ENCODE measurements at regions not wholly inside any gene's neighbourhood (a gene's known extent, or its start where the extent isn't known, plus 50 kb on each side); places are given as distances from the start of the nearest gene placed in this dataset.
"Not testable (repeated sequence)": the region's sequence is repeated elsewhere in the genome, so short reads cannot be mapped to it uniquely, and the experiment has no call there.

- not testable (repeated sequence) for H3K4me3 Mint-ChIP-seq; H3K9me3 Mint-ChIP-seq; H3K27ac Mint-ChIP-seq; H3K4me1 Mint-ChIP-seq; DNase-seq (ENCODE audit: low spot score in 2 of 2); H3K27me3 Mint-ChIP-seq; H3K36me3 Mint-ChIP-seq; ATAC-seq (ENCODE audit: low read depth)
Measured at GRCh38 chr7:29662899-29663298, 99.3 kb downstream of the PRR15 start.

GRCh38 chr7:29664999-29665398 lies 101.4 kb downstream of the PRR15 start:
- H3K4me1 Mint-ChIP-seq; H3K4me3 Mint-ChIP-seq; ATAC-seq (ENCODE audit: low read depth); DNase-seq (ENCODE audit: low spot score in 2 of 2); H3K27me3 Mint-ChIP-seq; H3K27ac Mint-ChIP-seq; H3K36me3 Mint-ChIP-seq; H3K9me3 Mint-ChIP-seq: not testable (repeated sequence)

GRCh38 chr7:29667096-29667669 lies 103.5 kb downstream of the PRR15 start:
- not testable (repeated sequence) for H3K4me1 Mint-ChIP-seq; H3K9me3 Mint-ChIP-seq; H3K36me3 Mint-ChIP-seq; ATAC-seq (ENCODE audit: low read depth); H3K27ac Mint-ChIP-seq; DNase-seq (ENCODE audit: low spot score in 2 of 2); H3K27me3 Mint-ChIP-seq; H3K4me3 Mint-ChIP-seq

GRCh38 chr7:29671286-29671685 lies 107.7 kb downstream of the PRR15 start:
- not testable (repeated sequence) for DNase-seq (ENCODE audit: low spot score in 2 of 2); H3K36me3 Mint-ChIP-seq; H3K27me3 Mint-ChIP-seq; H3K4me1 Mint-ChIP-seq; H3K27ac Mint-ChIP-seq; H3K9me3 Mint-ChIP-seq; ATAC-seq (ENCODE audit: low read depth); H3K4me3 Mint-ChIP-seq

DNA sequence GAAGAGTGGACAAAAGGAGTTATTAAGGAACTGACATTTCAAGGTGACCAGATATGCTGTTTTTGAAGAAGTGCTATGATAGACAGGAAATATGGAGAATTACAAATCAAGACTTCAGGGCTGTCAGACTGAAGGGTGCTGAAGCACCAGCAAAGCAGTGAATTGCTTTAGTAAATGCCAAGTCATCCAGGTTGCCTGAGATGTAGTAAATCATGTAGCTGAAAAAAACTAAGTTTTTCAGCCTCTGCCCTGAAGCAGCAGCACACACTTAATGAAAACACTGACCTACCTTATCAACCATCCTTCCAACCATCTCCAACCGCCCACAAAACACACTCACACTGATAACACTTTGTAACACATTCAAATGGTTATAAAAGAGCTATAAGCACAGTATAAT lies 110.0 kb downstream of the PRR15 start:
- not testable (repeated sequence) for H3K4me3 Mint-ChIP-seq; H3K4me1 Mint-ChIP-seq; H3K36me3 Mint-ChIP-seq; DNase-seq (ENCODE audit: low spot score in 2 of 2); H3K27ac Mint-ChIP-seq; H3K9me3 Mint-ChIP-seq; H3K27me3 Mint-ChIP-seq; ATAC-seq (ENCODE audit: low read depth)

GRCh38 chr7:29674626-29675025 lies 111.0 kb downstream of the PRR15 start:
- H3K27ac Mint-ChIP-seq; H3K27me3 Mint-ChIP-seq; DNase-seq (ENCODE audit: low spot score in 2 of 2); H3K9me3 Mint-ChIP-seq; H3K4me3 Mint-ChIP-seq; H3K36me3 Mint-ChIP-seq; H3K4me1 Mint-ChIP-seq; ATAC-seq (ENCODE audit: low read depth): not testable (repeated sequence)

GRCh38 chr7:29677254-29677653 lies 113.6 kb downstream of the PRR15 start:
- not testable (repeated sequence) for H3K27ac Mint-ChIP-seq; H3K4me1 Mint-ChIP-seq; DNase-seq (ENCODE audit: low spot score in 2 of 2); H3K9me3 Mint-ChIP-seq; H3K27me3 Mint-ChIP-seq; H3K4me3 Mint-ChIP-seq; H3K36me3 Mint-ChIP-seq; ATAC-seq (ENCODE audit: low read depth)

DNA sequence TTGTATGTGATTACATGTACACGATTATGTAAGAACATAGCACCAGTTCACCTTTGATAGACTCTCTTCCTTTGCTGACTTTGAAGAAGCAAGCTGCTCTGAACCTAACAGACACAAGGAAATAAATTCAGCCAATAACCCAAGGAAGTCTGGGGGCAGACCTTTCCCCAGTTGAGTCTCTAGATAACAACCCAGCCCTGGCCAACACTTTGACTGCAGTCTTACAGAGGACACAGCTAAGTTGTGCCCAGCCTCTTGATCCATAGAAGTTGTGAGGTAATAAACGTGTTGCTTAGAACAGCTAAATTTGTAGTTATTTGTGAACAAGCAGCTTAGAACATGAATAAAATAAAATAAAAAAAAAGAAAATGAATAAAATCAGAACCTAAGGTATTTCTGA lies 116.3 kb downstream of the PRR15 start:
- not testable (repeated sequence) for DNase-seq (ENCODE audit: low spot score in 2 of 2); H3K27ac Mint-ChIP-seq; H3K36me3 Mint-ChIP-seq; ATAC-seq (ENCODE audit: low read depth); H3K27me3 Mint-ChIP-seq; H3K4me3 Mint-ChIP-seq; H3K4me1 Mint-ChIP-seq; H3K9me3 Mint-ChIP-seq

DNA sequence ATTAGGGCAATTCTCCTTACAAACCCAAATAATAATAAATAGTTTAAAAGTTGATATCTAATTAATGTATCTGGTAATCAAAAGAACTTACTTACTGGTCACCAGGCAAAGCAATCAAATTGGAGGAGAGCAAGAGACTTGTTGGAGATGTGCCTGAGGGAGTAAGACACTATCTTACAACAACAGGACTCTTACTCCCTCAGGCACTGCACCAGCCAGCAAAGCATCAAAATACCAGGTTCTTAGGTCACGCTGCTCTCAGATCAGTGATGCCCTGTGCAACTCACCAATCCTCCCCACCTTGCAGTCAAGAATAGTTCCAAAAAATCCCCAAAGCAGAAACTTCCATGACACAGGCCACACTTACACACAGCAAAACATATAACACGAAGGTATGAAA lies 117.0 kb downstream of the PRR15 start:
- H3K27me3 Mint-ChIP-seq; H3K4me3 Mint-ChIP-seq; DNase-seq (ENCODE audit: low spot score in 2 of 2); ATAC-seq (ENCODE audit: low read depth); H3K36me3 Mint-ChIP-seq; H3K9me3 Mint-ChIP-seq; H3K27ac Mint-ChIP-seq; H3K4me1 Mint-ChIP-seq: not testable (repeated sequence)

DNA sequence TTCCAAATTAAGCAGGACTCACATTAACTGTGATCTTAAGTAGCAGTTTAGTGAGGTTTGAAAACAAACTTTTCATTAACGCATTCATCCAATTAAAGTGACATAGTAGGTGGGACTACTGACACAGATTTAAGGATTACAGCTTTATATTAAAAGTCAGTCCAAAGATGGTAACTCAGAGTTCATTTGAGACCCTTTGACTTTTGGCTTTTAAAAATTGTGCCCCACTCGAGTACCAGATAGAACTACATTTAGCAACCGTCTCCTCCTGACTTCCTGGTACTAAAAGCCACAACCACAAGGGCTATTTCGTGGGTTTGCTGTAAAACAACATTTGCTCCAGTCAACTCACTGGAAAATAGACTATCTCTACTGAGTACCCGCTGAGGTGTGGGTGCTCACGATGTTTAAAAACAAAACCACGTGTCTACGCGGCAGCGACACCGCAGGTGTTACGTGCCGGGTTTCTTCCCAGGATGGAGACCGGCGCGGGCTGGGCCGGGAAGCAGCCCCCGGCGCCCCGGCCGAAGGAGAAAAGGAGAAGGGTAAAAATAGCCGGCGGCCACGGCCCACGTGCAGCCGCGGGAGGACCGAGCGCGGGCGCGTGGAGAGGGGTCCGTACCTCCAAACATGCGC lies 120.6 kb downstream of the PRR15 start:
- peak; percentile 41 for ATAC-seq (ENCODE audit: low read depth)
- H3K27me3 Mint-ChIP-seq; H3K36me3 Mint-ChIP-seq; H3K9me3 Mint-ChIP-seq; H3K4me1 Mint-ChIP-seq; DNase-seq (ENCODE audit: low spot score in 2 of 2): not testable (repeated sequence)
- Mint-ChIP-seq H3K27ac (peak overlapping the region; percentile 87), H3K4me3 (peak overlapping the region; percentile 97)

GRCh38 chr7:29684787-29685650 lies 121.3 kb upstream of the WIPF3 start:
- Mint-ChIP-seq H3K4me3 (peak overlapping the region; percentile 97), H3K27me3 (peaks cover 1% of the 10 kb centered on the region), H3K36me3 (no peaks in the 10 kb centered on the region), H3K9me3 (no peaks in the 10 kb centered on the region), H3K27ac (peak overlapping the region; percentile 87), H3K4me1 (peaks cover 6% of the 10 kb centered on the region)
- ATAC-seq (ENCODE audit: low read depth) (peak; percentile 74), DNase-seq (ENCODE audit: low spot score in 2 of 2) (peak; percentile 46 to 58)

GRCh38 chr7:29685651-29686271 lies 120.5 kb upstream of the WIPF3 start:
- not testable (repeated sequence) for H3K36me3 Mint-ChIP-seq; H3K4me1 Mint-ChIP-seq; H3K27me3 Mint-ChIP-seq; H3K9me3 Mint-ChIP-seq; DNase-seq (ENCODE audit: low spot score in 2 of 2); ATAC-seq (ENCODE audit: low read depth)
- Mint-ChIP-seq H3K27ac (peak overlapping the region; percentile 17), H3K4me3 (peak overlapping the region; percentile 69)

DNA sequence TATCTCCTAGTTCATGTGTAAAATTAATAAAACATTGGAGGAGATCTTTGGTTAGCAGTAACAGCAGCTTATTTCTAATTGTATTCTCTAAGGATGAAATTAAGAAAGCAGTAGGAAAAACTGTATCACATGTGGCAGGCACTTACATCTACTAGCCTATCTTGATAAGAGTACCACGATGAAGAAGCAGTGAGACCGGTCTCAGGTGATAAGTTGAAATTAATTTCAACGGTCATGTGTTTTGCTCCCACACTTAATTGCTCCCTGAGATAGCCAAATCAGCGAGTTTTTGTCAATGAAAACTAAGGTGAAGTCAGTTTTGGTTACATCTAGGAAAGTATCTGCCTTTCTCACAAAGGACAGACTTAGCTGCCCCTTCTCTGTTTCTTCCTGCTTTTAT lies 115.8 kb upstream of the WIPF3 start:
- not testable (repeated sequence) for H3K4me3 Mint-ChIP-seq; H3K9me3 Mint-ChIP-seq; H3K27ac Mint-ChIP-seq; ATAC-seq (ENCODE audit: low read depth); H3K36me3 Mint-ChIP-seq; DNase-seq (ENCODE audit: low spot score in 2 of 2); H3K27me3 Mint-ChIP-seq; H3K4me1 Mint-ChIP-seq

GRCh38 chr7:29696402-29696801 lies 109.9 kb upstream of the WIPF3 start:
- H3K4me1 Mint-ChIP-seq; H3K27me3 Mint-ChIP-seq; H3K27ac Mint-ChIP-seq; H3K36me3 Mint-ChIP-seq; ATAC-seq (ENCODE audit: low read depth); H3K9me3 Mint-ChIP-seq; H3K4me3 Mint-ChIP-seq; DNase-seq (ENCODE audit: low spot score in 2 of 2): not testable (repeated sequence)

All from memory B cell (primary cell).